ENCODE measurements at regions not wholly inside any gene's neighbourhood (a gene's known extent, or its start where the extent isn't known, plus 50 kb on each side); places are given as distances from the start of the nearest gene placed in this dataset.

DNA sequence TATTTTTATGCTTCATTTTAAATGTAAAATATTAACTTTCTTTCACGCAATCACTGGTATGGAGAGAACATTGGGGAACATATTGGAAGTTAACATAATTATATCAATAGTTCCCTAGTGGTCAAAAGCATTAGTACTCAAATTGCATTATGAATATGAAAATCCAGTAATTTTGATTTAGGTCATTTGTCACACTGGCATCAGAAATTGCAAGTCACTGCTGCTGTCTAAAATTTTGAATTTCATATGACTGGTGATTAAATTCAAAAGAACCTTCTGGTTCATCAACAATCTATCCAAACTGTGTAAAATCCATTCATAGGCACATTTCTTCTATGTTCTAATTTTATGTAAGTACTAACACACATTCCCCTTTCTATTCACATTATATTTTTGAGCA is 2235.7 kb upstream of the PCDH20 start:
- no TSS peak for BruUV-seq (replicated peaks)
- H3K79me1 ChIP-seq (ENCODE audit: low read depth in 1 of 2, low read length in 2 of 2) = no peaks in the 10 kb centered on the region
- in situ Hi-C loops (cut with MboI; ENCODE audit: low sequenced_read_pairs) = no loop called here
- no peak overlapping the region for H2BK20ac ChIP-seq (ENCODE audit: low read depth, low read length)
- H3K4me3 ChIP-seq (ENCODE audit: insufficient read depth, low read depth, low read length) = no peak overlapping the region
- no peaks in the 10 kb centered on the region for H3K9me3 ChIP-seq (ENCODE audit: control insufficient read depth, insufficient read depth, low read length)
- H2AK5ac ChIP-seq (ENCODE audit: low read depth, low read length) = no peak overlapping the region
- TF ChIP-seq MAFK (IDR thresholded peaks at IDR 0.05; ENCODE audit: low read depth, low read length) = no peak
- peak; percentile 54 for TF ChIP-seq NFE2L2 (IDR thresholded peaks at IDR 0.05; ENCODE audit: low read depth, low read length)
- TF ChIP-seq, protein P1, sequence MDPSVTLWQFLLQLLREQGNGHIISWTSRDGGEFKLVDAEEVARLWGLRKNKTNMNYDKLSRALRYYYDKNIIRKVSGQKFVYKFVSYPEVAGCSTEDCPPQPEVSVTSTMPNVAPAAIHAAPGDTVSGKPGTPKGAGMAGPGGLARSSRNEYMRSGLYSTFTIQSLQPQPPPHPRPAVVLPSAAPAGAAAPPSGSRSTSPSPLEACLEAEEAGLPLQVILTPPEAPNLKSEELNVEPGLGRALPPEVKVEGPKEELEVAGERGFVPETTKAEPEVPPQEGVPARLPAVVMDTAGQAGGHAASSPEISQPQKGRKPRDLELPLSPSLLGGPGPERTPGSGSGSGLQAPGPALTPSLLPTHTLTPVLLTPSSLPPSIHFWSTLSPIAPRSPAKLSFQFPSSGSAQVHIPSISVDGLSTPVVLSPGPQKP (IDR thresholded peaks at IDR 0.05; ENCODE audit: borderline replicate concordance, low read depth, low read length) = no peak
- TF ChIP-seq BHLHE40 (IDR thresholded peaks at IDR 0.05; ENCODE audit: low read depth, low read length) = no peak
- H3K4me2 ChIP-seq (ENCODE audit: low read depth, low read length) = no peak overlapping the region
- H4K8ac ChIP-seq (ENCODE audit: low read depth in 2 of 2, low read length in 2 of 2) = no peak overlapping the region
- WGBS, 2 experiments (ENCODE audit: extremely low coverage in 2 of 2, insufficient read length in 1 of 2) = no CpG with 5 or more reads among the region's 1 CpG
- dilution Hi-C loops (cut with HindIII; ENCODE audit: low sequenced_read_pairs, unreplicated experiment) = no loop called here
- no peak overlapping the region for H2AK9ac ChIP-seq (replicated peaks; ENCODE audit: low read depth, low read length, poor library complexity)
- ChIA-PET POLR2A (ENCODE audit: unreplicated experiment) (no interaction called here), CTCF (no interaction called here)
- H2BK120ac ChIP-seq (ENCODE audit: low read depth, low read length) = no peak overlapping the region
- DNase-seq (no peak), ATAC-seq (ENCODE audit: low read depth) (no peak)
- no peaks in the 10 kb centered on the region for H3K4me1 ChIP-seq (ENCODE audit: control insufficient read depth, insufficient read depth, low read length)
- H3K27ac ChIP-seq (ENCODE audit: insufficient read depth, low read length) = no peak overlapping the region
- no peak overlapping the region for H2AFZ ChIP-seq (replicated peaks; ENCODE audit: low read length, poor library complexity)
- no peak overlapping the region for H2BK5ac ChIP-seq (ENCODE audit: low read depth, low read length, poor library complexity, severe bottlenecking)
- no peak overlapping the region for H3K23ac ChIP-seq (ENCODE audit: low read depth, low read length)
- no peak overlapping the region for H3K14ac ChIP-seq (replicated peaks; ENCODE audit: low read depth, low read length)
- H3K56ac ChIP-seq (ENCODE audit: extremely low read depth, insufficient read depth, low read length) = no peak overlapping the region
- no peaks in the 10 kb centered on the region for H4K20me1 ChIP-seq (ENCODE audit: insufficient read depth, low read length)
- no peak overlapping the region for H3K4ac ChIP-seq (ENCODE audit: low read depth, low read length)
- H3K9ac ChIP-seq (ENCODE audit: low read depth, low read length) = no peak overlapping the region
- no peak overlapping the region for H3K18ac ChIP-seq (ENCODE audit: low read depth, low read length)
- no peaks in the 10 kb centered on the region for H3K36me3 ChIP-seq (ENCODE audit: control insufficient read depth, insufficient read depth, low read length)
- H3K27me3 ChIP-seq (ENCODE audit: control insufficient read depth, insufficient read depth, low read length) = no peaks in the 10 kb centered on the region
- H3K9me1 ChIP-seq (ENCODE audit: insufficient read depth, low read length) = peaks cover 3% of the 10 kb centered on the region; the same call in 1 of the 2 replicates
- no peak overlapping the region for H4K5ac ChIP-seq (ENCODE audit: low read depth, low read length)
- H4K91ac ChIP-seq (ENCODE audit: insufficient read depth, low read depth, low read length) = no peak overlapping the region
- intact Hi-C loops (cut with micrococcal nuclease) = no loop called here
- no peak overlapping the region for H2BK15ac ChIP-seq (ENCODE audit: low read depth, low read length)
